ENCODE measurements at regions not wholly inside any gene's neighbourhood (a gene's known extent, or its start where the extent isn't known, plus 50 kb on each side); places are given as distances from the start of the nearest gene placed in this dataset.
"Not testable (repeated sequence)": the region's sequence is repeated elsewhere in the genome, so short reads cannot be mapped to it uniquely, and the experiment has no call there.

GRCh38 chr9:110030632-110031031 is 177.3 kb downstream of the C9orf152 start:
- Histone ChIP-seq H3K27ac (no peak overlapping the region), H3K4me1 (replicated peaks in 1 of 2) (peaks cover 24 to 26% of the 10 kb centered on the region in 2 donors), H3K4me3 (no peak overlapping the region)
- WGBS, 10 experiments, result 44 to 100% (median 86%) methylated on average over 1 to 3 of the region's 3 CpGs
- in situ Hi-C loops (cut with MboI; ENCODE audit: low pct_unique_long_range_greater_than_20kb in 2 of 9, low sequenced_read_pairs in 9 of 9, unreplicated experiment in 9 of 9), result no loop called here
- ATAC-seq (replicated peaks in 6 of 8), result no peak

GRCh38 chr9:110031511-110032173 is 176.3 kb downstream of the C9orf152 start:
- peak in 1 of 8 experiments; percentile 7 for ATAC-seq (replicated peaks in 6 of 8)
- Histone ChIP-seq H3K4me1 (replicated peaks in 1 of 2) (peaks cover 24 to 25% of the 10 kb centered on the region in 2 donors), H3K27ac (no peak overlapping the region), H3K4me3 (no peak overlapping the region)
- 27 to 100% (median 77%) methylated on average over 2 to 3 of the region's 3 CpGs; no CpG with 5 or more reads in 2 of the 10 experiments for WGBS, 10 experiments
- in situ Hi-C loops (cut with MboI; ENCODE audit: low pct_unique_long_range_greater_than_20kb in 2 of 9, low sequenced_read_pairs in 9 of 9, unreplicated experiment in 9 of 9), result no loop called here

- H3K4me3 ChIP-seq; H3K27ac ChIP-seq; ATAC-seq (replicated peaks in 6 of 8); in situ Hi-C loops (cut with MboI; ENCODE audit: low pct_unique_long_range_greater_than_20kb in 2 of 9, low sequenced_read_pairs in 9 of 9, unreplicated experiment in 9 of 9): not testable (repeated sequence)
- WGBS, 10 experiments, result 92 to 100% (median 100%) methylated on average over 2 to 7 of the region's 7 CpGs; no CpG with 5 or more reads in 2 of the 10 experiments
- peaks cover 15 to 17% of the 10 kb centered on the region in 2 donors for H3K4me1 ChIP-seq (replicated peaks in 1 of 2)
Measured at GRCh38 chr9:110032532-110032931, 175.4 kb downstream of the C9orf152 start.

- 83 to 100% (median 100%) methylated on average over 1 to 2 of the region's 2 CpGs; no CpG with 5 or more reads in 5 of the 10 experiments for WGBS, 10 experiments
- Histone ChIP-seq H3K4me1 (replicated peaks in 1 of 2) (peaks cover 10 to 12% of the 10 kb centered on the region in 2 donors), H3K4me3 (no peak overlapping the region), H3K27ac (no peak overlapping the region)
- in situ Hi-C loops (cut with MboI; ENCODE audit: low pct_unique_long_range_greater_than_20kb in 2 of 9, low sequenced_read_pairs in 9 of 9, unreplicated experiment in 9 of 9), result no loop called here
- ATAC-seq (replicated peaks in 6 of 8), result no peak
Measured at GRCh38 chr9:110033869-110034268, 174.1 kb downstream of the C9orf152 start.

- WGBS, 10 experiments, result 17 to 100% (median 86%) methylated on average over 1 to 2 of the region's 2 CpGs; no CpG with 5 or more reads in 1 of the 10 experiments
- Histone ChIP-seq H3K27ac (no peak overlapping the region), H3K4me3 (no peak overlapping the region), H3K4me1 (replicated peaks in 1 of 2) (no peaks in the 10 kb centered on the region)
- in situ Hi-C loops (cut with MboI; ENCODE audit: low pct_unique_long_range_greater_than_20kb in 2 of 9, low sequenced_read_pairs in 9 of 9, unreplicated experiment in 9 of 9), result no loop called here
- ATAC-seq (replicated peaks in 6 of 8), result peak in 7 of 8 experiments; percentile 11 to 86 (median 58)
Measured at GRCh38 chr9:110036286-110036685, 171.7 kb downstream of the C9orf152 start.

- in situ Hi-C loops (cut with MboI; ENCODE audit: low pct_unique_long_range_greater_than_20kb in 2 of 9, low sequenced_read_pairs in 9 of 9, unreplicated experiment in 9 of 9), result no loop called here
- Histone ChIP-seq H3K4me1 (replicated peaks in 1 of 2) (no peaks in the 10 kb centered on the region), H3K4me3 (no peak overlapping the region), H3K27ac (no peak overlapping the region)
- no peak for ATAC-seq (replicated peaks in 6 of 8)
Measured at GRCh38 chr9:110040788-110041187, 167.2 kb downstream of the C9orf152 start.

GRCh38 chr9:110041452-110041851 is 166.5 kb downstream of the C9orf152 start:
- ATAC-seq (replicated peaks in 6 of 8), result no peak
- in situ Hi-C loops (cut with MboI; ENCODE audit: low pct_unique_long_range_greater_than_20kb in 2 of 9, low sequenced_read_pairs in 9 of 9, unreplicated experiment in 9 of 9), result no loop called here
- Histone ChIP-seq H3K4me1 (replicated peaks in 1 of 2) (no peaks in the 10 kb centered on the region), H3K4me3 (no peak overlapping the region), H3K27ac (no peak overlapping the region)
- WGBS, 10 experiments, result 85 to 100% (median 99%) methylated on average over 2 to 5 of the region's 5 CpGs; no CpG with 5 or more reads in 2 of the 10 experiments

GRCh38 chr9:110047232-110047954 is 160.6 kb downstream of the C9orf152 start:
- Histone ChIP-seq H3K4me3 (peak overlapping the region; percentile 63 to 98 (median 85)), H3K4me1 (replicated peaks in 1 of 2) (peaks cover 13 to 18% of the 10 kb centered on the region in 2 donors), H3K27ac (peak overlapping the region; percentile 62 to 89)
- ATAC-seq (replicated peaks in 6 of 8), result peak in 4 of 8 experiments; percentile 1 to 52 (median 2)
- in situ Hi-C loops (cut with MboI; ENCODE audit: low pct_unique_long_range_greater_than_20kb in 2 of 9, low sequenced_read_pairs in 9 of 9, unreplicated experiment in 9 of 9), result no loop called here
- 0 to 100% (median 25%) methylated on average over 1 to 4 of the region's 7 CpGs for WGBS, 10 experiments

GRCh38 chr9:110047955-110048402 is 160.0 kb downstream of the C9orf152 start:
- Histone ChIP-seq H3K4me1 (replicated peaks in 1 of 2) (peaks cover 13 to 18% of the 10 kb centered on the region in 2 donors), H3K4me3 (peak overlapping the region; percentile 63 to 98 (median 85)), H3K27ac (peak overlapping the region; percentile 62 to 89)
- in situ Hi-C loops (cut with MboI; ENCODE audit: low pct_unique_long_range_greater_than_20kb in 2 of 9, low sequenced_read_pairs in 9 of 9, unreplicated experiment in 9 of 9), result no loop called here
- WGBS, 10 experiments, result 0 to 100% (median 3%) methylated on average over 1 to 12 of the region's 27 CpGs; no CpG with 5 or more reads in 5 of the 10 experiments
- peak in 5 of 8 experiments; percentile 56 to 67 (median 62) for ATAC-seq (replicated peaks in 6 of 8)

- Histone ChIP-seq H3K27ac (peak overlapping the region; percentile 62 to 89), H3K4me1 (replicated peaks in 1 of 2) (peaks cover 13 to 18% of the 10 kb centered on the region in 2 donors), H3K4me3 (peak overlapping the region; percentile 63 to 98 (median 85))
- 0 to 10% (median 7%) methylated on average over 1 to 4 of the region's 42 CpGs; no CpG with 5 or more reads in 7 of the 10 experiments for WGBS, 10 experiments
- in situ Hi-C loops (cut with MboI; ENCODE audit: low pct_unique_long_range_greater_than_20kb in 2 of 9, low sequenced_read_pairs in 9 of 9, unreplicated experiment in 9 of 9), result no loop called here
- peak; percentile 56 to 90 (median 86) for ATAC-seq (replicated peaks in 6 of 8)
Measured at GRCh38 chr9:110048403-110048975, 159.5 kb downstream of the C9orf152 start.

GRCh38 chr9:110048976-110049698 is 158.8 kb downstream of the C9orf152 start:
- H3K4me3 ChIP-seq, result peak overlapping the region; percentile 63 to 98 (median 85)
- H3K4me1 ChIP-seq (replicated peaks in 1 of 2), result peaks cover 13 to 18% of the 10 kb centered on the region in 2 donors
- in situ Hi-C loops (cut with MboI; ENCODE audit: low pct_unique_long_range_greater_than_20kb in 2 of 9, low sequenced_read_pairs in 9 of 9, unreplicated experiment in 9 of 9), result no loop called here
- WGBS, 10 experiments, result 0 to 2% (median 0%) methylated on average over 3 to 27 of the region's 35 CpGs; no CpG with 5 or more reads in 7 of the 10 experiments
- ATAC-seq (replicated peaks in 6 of 8), result peak; percentile 2 to 62 (median 26)
- H3K27ac ChIP-seq, result peak overlapping the region in 1 of 2 donors; percentile 76

GRCh38 chr9:110049699-110050450 is 158.1 kb downstream of the C9orf152 start:
- Histone ChIP-seq H3K4me1 (replicated peaks in 1 of 2) (peaks cover 13 to 18% of the 10 kb centered on the region in 2 donors), H3K4me3 (peak overlapping the region; percentile 63 to 98 (median 85)), H3K27ac (no peak overlapping the region)
- ATAC-seq (replicated peaks in 6 of 8), result peak; percentile 5 to 45 (median 14)
- in situ Hi-C loops (cut with MboI; ENCODE audit: low pct_unique_long_range_greater_than_20kb in 2 of 9, low sequenced_read_pairs in 9 of 9, unreplicated experiment in 9 of 9), result loop anchor here in 1 of 9 experiments (25.0 kb wide), 1 partner anchor 112 kb away; no protein-coding TSS in a partner anchor
- 0 to 20% (median 3%) methylated on average over 2 to 25 of the region's 26 CpGs; no CpG with 5 or more reads in 3 of the 10 experiments for WGBS, 10 experiments

Data from motor neuron (in vitro differentiated cells).